ENCODE measurements at regions not wholly inside any gene's neighbourhood (a gene's known extent, or its start where the extent isn't known, plus 50 kb on each side); places are given as distances from the start of the nearest gene placed in this dataset.
A peak's percentile ranks its signal among the peaks of the same experiment; 100 is the strongest.

DNA sequence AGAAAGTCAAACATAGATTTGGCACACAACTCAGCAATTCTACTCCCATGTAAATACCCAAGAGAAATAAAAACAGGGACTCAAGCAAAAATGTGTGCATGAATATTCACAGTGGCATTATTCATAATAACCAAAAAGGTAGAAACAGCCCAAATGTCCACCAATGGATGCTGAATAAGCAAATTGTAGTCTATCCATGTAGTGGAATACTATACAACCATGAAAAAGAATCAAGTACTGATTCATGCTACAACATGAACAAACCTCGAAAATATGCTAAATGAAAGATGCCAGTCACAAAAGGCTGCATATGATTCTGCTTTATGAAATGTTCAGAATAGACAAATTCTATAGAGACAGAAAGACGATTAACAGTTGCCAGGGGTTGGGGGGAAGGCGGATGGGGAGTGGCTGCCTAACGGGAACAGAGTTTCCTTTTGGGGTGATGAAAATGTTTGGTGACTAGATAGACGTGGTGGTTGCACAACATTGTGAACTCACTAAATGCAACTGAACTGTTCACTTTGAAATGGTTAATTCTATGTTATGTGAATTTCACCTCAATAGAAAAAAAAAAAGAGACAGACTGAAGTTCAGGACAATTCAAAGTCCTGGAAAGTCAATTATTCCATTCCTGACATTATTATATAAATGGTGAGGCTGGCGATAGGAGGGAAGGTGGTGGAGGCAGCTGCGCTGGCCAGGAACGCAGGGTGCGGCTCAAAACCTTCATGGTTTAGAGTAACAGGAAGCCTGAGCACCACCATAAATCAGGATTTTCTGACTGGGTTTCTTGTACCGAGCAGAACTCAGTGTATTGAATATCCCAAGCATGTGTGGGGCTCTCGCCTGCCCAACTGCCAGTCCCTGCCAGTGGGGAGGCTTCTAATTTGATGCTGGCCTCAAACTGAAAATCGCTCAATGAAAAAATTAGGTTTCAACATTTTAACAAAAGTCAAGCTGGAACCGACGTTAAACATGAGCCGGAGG is 300.9 kb downstream of the C16orf95 start (continued):
- TF ChIP-seq ZNF317 (CRISPR knock-in tag; IDR thresholded peaks at IDR 0.05; ENCODE audit: borderline replicate concordance, low read depth) (no peak), MXD4 (CRISPR knock-in tag; IDR thresholded peaks at IDR 0.05; ENCODE audit: borderline replicate concordance) (no peak), ZNF671 (CRISPR knock-in tag; IDR thresholded peaks at IDR 0.05) (no peak)
- TF ChIP-seq, protein P1, sequence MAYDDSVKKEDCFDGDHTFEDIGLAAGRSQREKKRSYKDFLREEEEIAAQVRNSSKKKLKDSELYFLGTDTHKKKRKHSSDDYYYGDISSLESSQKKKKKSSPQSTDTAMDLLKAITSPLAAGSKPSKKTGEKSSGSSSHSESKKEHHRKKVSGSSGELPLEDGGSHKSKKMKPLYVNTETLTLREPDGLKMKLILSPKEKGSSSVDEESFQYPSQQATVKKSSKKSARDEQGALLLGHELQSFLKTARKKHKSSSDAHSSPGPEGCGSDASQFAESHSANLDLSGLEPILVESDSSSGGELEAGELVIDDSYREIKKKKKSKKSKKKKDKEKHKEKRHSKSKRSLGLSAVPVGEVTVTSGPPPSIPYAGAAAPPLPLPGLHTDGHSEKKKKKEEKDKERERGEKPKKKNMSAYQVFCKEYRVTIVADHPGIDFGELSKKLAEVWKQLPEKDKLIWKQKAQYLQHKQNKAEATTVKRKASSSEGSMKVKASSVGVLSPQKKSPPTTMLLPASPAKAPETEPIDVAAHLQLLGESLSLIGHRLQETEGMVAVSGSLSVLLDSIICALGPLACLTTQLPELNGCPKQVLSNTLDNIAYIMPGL (CRISPR knock-in tag; IDR thresholded peaks at IDR 0.05): no peak
- TF ChIP-seq, protein P2, sequence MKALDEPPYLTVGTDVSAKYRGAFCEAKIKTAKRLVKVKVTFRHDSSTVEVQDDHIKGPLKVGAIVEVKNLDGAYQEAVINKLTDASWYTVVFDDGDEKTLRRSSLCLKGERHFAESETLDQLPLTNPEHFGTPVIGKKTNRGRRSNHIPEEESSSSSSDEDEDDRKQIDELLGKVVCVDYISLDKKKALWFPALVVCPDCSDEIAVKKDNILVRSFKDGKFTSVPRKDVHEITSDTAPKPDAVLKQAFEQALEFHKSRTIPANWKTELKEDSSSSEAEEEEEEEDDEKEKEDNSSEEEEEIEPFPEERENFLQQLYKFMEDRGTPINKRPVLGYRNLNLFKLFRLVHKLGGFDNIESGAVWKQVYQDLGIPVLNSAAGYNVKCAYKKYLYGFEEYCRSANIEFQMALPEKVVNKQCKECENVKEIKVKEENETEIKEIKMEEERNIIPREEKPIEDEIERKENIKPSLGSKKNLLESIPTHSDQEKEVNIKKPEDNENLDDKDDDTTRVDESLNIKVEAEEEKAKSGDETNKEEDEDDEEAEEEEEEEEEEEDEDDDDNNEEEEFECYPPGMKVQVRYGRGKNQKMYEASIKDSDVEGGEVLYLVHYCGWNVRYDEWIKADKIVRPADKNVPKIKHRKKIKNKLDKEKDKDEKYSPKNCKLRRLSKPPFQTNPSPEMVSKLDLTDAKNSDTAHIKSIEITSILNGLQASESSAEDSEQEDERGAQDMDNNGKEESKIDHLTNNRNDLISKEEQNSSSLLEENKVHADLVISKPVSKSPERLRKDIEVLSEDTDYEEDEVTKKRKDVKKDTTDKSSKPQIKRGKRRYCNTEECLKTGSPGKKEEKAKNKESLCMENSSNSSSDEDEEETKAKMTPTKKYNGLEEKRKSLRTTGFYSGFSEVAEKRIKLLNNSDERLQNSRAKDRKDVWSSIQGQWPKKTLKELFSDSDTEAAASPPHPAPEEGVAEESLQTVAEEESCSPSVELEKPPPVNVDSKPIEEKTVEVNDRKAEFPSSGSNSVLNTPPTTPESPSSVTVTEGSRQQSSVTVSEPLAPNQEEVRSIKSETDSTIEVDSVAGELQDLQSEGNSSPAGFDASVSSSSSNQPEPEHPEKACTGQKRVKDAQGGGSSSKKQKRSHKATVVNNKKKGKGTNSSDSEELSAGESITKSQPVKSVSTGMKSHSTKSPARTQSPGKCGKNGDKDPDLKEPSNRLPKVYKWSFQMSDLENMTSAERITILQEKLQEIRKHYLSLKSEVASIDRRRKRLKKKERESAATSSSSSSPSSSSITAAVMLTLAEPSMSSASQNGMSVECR (CRISPR knock-in tag; IDR thresholded peaks at IDR 0.05; ENCODE audit: borderline replicate concordance): no peak

DNA sequence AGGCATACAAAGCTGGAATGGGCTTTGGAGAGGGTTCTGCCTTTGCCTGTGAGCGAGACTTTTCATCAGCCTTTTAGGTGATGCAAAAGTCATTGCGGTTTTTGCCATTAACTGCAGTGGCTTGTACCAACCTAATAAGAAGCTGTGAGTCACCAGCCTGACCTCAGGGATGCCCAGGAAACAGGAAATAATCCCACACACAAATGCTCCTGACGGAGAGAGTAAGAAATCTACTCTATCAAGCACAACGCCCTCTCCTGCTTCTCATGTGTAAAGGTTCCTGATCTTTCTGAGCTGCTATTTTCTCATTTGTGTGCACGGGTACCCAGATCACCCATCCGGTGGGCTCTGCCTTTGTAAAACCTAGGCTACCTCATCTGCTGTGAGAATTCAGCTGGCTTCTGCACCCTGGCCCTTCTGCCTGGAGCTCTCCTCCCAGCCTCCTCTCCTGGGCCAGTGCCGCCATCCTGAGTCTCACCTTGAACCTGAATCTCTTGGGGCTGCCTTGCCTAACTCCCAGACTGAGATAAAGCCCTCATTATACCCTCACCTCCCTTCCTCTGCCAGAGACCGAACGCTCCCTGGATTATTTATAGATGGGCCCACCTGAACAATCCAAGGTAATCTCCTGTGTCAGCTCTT is 299.7 kb downstream of the C16orf95 start:
- H3K36me3 Mint-ChIP-seq: no peaks in the 10 kb centered on the region
- H3K27me3 Mint-ChIP-seq (ENCODE audit: low read depth): no peaks in the 10 kb centered on the region; the same call in 1 of the 2 replicates
- TF ChIP-seq JAZF1 (CRISPR knock-in tag; IDR thresholded peaks at IDR 0.05): no peak
- TF ChIP-seq, protein P3, sequence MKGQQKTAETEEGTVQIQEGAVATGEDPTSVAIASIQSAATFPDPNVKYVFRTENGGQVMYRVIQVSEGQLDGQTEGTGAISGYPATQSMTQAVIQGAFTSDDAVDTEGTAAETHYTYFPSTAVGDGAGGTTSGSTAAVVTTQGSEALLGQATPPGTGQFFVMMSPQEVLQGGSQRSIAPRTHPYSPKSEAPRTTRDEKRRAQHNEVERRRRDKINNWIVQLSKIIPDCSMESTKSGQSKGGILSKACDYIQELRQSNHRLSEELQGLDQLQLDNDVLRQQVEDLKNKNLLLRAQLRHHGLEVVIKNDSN (CRISPR knock-in tag; IDR thresholded peaks at IDR 0.05): no peak
- TF ChIP-seq, protein P4, sequence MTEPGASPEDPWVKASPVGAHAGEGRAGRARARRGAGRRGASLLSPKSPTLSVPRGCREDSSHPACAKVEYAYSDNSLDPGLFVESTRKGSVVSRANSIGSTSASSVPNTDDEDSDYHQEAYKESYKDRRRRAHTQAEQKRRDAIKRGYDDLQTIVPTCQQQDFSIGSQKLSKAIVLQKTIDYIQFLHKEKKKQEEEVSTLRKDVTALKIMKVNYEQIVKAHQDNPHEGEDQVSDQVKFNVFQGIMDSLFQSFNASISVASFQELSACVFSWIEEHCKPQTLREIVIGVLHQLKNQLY (CRISPR knock-in tag; IDR thresholded peaks at IDR 0.05): no peak
- no peak for TF ChIP-seq MYBL2 (CRISPR knock-in tag; IDR thresholded peaks at IDR 0.05)
- no peak for TF ChIP-seq MXD4 (CRISPR knock-in tag; IDR thresholded peaks at IDR 0.05; ENCODE audit: borderline replicate concordance)
- no peak for TF ChIP-seq ZNF416 (CRISPR knock-in tag; IDR thresholded peaks at IDR 0.05)
- no peak for TF ChIP-seq FOXK1 (CRISPR knock-in tag; IDR thresholded peaks at IDR 0.05)
- no peak for TF ChIP-seq ZNF317 (CRISPR knock-in tag; IDR thresholded peaks at IDR 0.05; ENCODE audit: borderline replicate concordance, low read depth)
- no peak for TF ChIP-seq CBFB (CRISPR knock-in tag; IDR thresholded peaks at IDR 0.05; ENCODE audit: low read depth)
- no peak for TF ChIP-seq PRRX2 (CRISPR knock-in tag; IDR thresholded peaks at IDR 0.05)
- TF ChIP-seq HMGA2 (CRISPR knock-in tag; IDR thresholded peaks at IDR 0.05): no peak
- no peak for TF ChIP-seq GABPB1 (CRISPR knock-in tag; IDR thresholded peaks at IDR 0.05)
- no peak for TF ChIP-seq RELA (CRISPR knock-in tag; IDR thresholded peaks at IDR 0.05; ENCODE audit: borderline replicate concordance)
- TF ChIP-seq, protein P5, sequence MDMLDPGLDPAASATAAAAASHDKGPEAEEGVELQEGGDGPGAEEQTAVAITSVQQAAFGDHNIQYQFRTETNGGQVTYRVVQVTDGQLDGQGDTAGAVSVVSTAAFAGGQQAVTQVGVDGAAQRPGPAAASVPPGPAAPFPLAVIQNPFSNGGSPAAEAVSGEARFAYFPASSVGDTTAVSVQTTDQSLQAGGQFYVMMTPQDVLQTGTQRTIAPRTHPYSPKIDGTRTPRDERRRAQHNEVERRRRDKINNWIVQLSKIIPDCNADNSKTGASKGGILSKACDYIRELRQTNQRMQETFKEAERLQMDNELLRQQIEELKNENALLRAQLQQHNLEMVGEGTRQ (CRISPR knock-in tag; IDR thresholded peaks at IDR 0.05): no peak
- TF ChIP-seq, protein P6, sequence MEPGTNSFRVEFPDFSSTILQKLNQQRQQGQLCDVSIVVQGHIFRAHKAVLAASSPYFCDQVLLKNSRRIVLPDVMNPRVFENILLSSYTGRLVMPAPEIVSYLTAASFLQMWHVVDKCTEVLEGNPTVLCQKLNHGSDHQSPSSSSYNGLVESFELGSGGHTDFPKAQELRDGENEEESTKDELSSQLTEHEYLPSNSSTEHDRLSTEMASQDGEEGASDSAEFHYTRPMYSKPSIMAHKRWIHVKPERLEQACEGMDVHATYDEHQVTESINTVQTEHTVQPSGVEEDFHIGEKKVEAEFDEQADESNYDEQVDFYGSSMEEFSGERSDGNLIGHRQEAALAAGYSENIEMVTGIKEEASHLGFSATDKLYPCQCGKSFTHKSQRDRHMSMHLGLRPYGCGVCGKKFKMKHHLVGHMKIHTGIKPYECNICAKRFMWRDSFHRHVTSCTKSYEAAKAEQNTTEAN (CRISPR knock-in tag; IDR thresholded peaks at IDR 0.05): no peak
- TF ChIP-seq ZNF121 (CRISPR knock-in tag; IDR thresholded peaks at IDR 0.05): no peak
- CTCF ChIA-PET: interaction anchor here (0.6 to 1.7 kb wide), 18 partner anchors 11 to 454 kb away, joined by 3 to 20 read pairs (median 4); no protein-coding TSS in a partner anchor
- H3K4me3 Mint-ChIP-seq: no peak overlapping the region
- 0 out of 2 replicates have a peak, but pooled peaks cover 4% of the 10 kb centered on the region for H3K4me1 Mint-ChIP-seq
- no peak for DNase-seq (ENCODE audit: low spot score)
- POLR2A ChIA-PET: no interaction called here
- peak; percentile 71 for ATAC-seq
- H3K9me3 Mint-ChIP-seq: no peaks in the 10 kb centered on the region
- no peak overlapping the region for H3K27ac Mint-ChIP-seq
